Endothelial cell (in vitro differentiated cells): ENCODE measurements at regions not wholly inside any gene's neighbourhood (a gene's known extent, or its start where the extent isn't known, plus 50 kb on each side); places are given as distances from the start of the nearest gene placed in this dataset.

Experiments used
- DNase-seq: peaks from one replicate; pipeline ENCODE4 v3.0.0; 2021; ENCODE audit warnings: low spot score
- H3K27ac Mint-ChIP-seq: one replicate; pipeline ENCODE4 v1.8.0; 2021; ENCODE audit warnings: mixed read lengths, inconsistent platforms; ENCODE audit not compliant: unreplicated experiment
- H3K27me3 Mint-ChIP-seq: one replicate; pipeline ENCODE4 v1.8.0; 2021; ENCODE audit warnings: mild to moderate bottlenecking, moderate library complexity, mixed read lengths, inconsistent platforms; ENCODE audit not compliant: unreplicated experiment
- H3K36me3 Mint-ChIP-seq: one replicate; pipeline ENCODE4 v1.8.0; 2021; ENCODE audit warnings: mild to moderate bottlenecking, low read depth, mixed read lengths, inconsistent platforms; ENCODE audit not compliant: unreplicated experiment
- H3K4me1 Mint-ChIP-seq: one replicate; pipeline ENCODE4 v1.8.0; 2021; ENCODE audit warnings: mild to moderate bottlenecking, mixed read lengths, inconsistent platforms; ENCODE audit not compliant: unreplicated experiment
- H3K4me3 Mint-ChIP-seq: one replicate; pipeline ENCODE4 v1.8.0; 2021; ENCODE audit warnings: mild to moderate bottlenecking, mixed read lengths, inconsistent platforms; ENCODE audit not compliant: unreplicated experiment
- H3K9me3 Mint-ChIP-seq: one replicate; pipeline ENCODE4 v1.8.0; 2021; ENCODE audit warnings: mixed read lengths, inconsistent platforms; ENCODE audit not compliant: unreplicated experiment
- TF ChIP-seq, protein P1 (sequence below): fragments of 200-600 bp; sonication (generic); IDR thresholded peaks from one replicate; pipeline ENCODE4 v1.5.0; 2021; ENCODE audit warnings: antibody characterized with exemption; ENCODE audit not compliant: unreplicated experiment

GRCh38 chr6:48016020-48016755 lies 94.8 kb downstream of the PTCHD4 start:
- TF ChIP-seq, protein P1, sequence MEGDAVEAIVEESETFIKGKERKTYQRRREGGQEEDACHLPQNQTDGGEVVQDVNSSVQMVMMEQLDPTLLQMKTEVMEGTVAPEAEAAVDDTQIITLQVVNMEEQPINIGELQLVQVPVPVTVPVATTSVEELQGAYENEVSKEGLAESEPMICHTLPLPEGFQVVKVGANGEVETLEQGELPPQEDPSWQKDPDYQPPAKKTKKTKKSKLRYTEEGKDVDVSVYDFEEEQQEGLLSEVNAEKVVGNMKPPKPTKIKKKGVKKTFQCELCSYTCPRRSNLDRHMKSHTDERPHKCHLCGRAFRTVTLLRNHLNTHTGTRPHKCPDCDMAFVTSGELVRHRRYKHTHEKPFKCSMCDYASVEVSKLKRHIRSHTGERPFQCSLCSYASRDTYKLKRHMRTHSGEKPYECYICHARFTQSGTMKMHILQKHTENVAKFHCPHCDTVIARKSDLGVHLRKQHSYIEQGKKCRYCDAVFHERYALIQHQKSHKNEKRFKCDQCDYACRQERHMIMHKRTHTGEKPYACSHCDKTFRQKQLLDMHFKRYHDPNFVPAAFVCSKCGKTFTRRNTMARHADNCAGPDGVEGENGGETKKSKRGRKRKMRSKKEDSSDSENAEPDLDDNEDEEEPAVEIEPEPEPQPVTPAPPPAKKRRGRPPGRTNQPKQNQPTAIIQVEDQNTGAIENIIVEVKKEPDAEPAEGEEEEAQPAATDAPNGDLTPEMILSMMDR = no peak
- H3K9me3 Mint-ChIP-seq = no peaks in the 10 kb centered on the region
- no peak overlapping the region for H3K27ac Mint-ChIP-seq
- H3K4me1 Mint-ChIP-seq = no peaks in the 10 kb centered on the region
- peaks cover 4% of the 10 kb centered on the region for H3K27me3 Mint-ChIP-seq
- peaks cover 13% of the 10 kb centered on the region for H3K36me3 Mint-ChIP-seq
- H3K4me3 Mint-ChIP-seq = no peak overlapping the region
- DNase-seq = no peak

DNA sequence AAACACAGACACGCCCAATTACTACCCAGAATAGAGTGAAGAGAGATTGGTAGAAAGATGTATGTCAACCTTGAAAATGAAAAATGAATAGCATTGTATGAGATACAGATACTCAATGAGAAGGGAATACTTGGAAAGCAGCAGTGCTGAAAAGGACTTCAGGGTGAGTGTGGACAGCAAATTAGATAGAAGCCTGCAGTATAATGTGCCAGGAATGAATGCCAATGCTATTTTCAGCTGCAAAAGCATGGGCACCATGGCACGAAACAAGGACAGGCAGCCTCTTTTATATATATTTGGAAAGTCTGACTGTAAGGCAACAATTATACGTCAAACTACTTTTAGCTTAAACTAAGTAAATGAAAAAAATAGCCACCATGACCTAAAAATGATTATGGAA lies 118.2 kb downstream of the PTCHD4 start:
- no peaks in the 10 kb centered on the region for H3K9me3 Mint-ChIP-seq
- H3K27ac Mint-ChIP-seq = no peak overlapping the region
- no peak overlapping the region for H3K4me3 Mint-ChIP-seq
- H3K27me3 Mint-ChIP-seq = peaks cover 1% of the 10 kb centered on the region
- TF ChIP-seq, protein P1 = no peak
- peaks cover 43% of the 10 kb centered on the region for H3K36me3 Mint-ChIP-seq
- DNase-seq = no peak
- no peaks in the 10 kb centered on the region for H3K4me1 Mint-ChIP-seq

DNA sequence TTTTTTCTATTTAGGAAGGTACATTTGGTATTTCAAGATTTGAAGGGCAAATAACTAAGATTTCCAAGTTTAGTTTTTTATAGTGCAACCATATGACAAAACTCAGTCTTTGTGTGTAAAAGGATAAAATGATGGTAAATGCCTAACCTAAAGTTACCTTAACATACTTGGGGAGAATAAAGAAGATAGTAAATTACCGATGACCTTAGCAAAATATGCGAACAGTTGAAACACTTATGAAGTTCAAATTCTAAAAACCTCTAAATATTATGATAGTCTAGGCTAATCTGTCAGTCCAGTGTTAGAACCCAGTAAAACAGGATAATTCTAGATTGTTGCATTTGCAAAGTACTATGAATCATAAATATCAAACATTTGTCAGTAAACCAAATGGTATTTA lies 127.5 kb downstream of the PTCHD4 start:
- TF ChIP-seq, protein P1 = no peak
- peaks cover 4% of the 10 kb centered on the region for H3K36me3 Mint-ChIP-seq
- no peaks in the 10 kb centered on the region for H3K27me3 Mint-ChIP-seq
- H3K4me1 Mint-ChIP-seq = peaks cover under 1% of the 10 kb centered on the region
- no peak overlapping the region for H3K27ac Mint-ChIP-seq
- H3K9me3 Mint-ChIP-seq = no peaks in the 10 kb centered on the region
- no peak for DNase-seq
- H3K4me3 Mint-ChIP-seq = no peak overlapping the region

DNA sequence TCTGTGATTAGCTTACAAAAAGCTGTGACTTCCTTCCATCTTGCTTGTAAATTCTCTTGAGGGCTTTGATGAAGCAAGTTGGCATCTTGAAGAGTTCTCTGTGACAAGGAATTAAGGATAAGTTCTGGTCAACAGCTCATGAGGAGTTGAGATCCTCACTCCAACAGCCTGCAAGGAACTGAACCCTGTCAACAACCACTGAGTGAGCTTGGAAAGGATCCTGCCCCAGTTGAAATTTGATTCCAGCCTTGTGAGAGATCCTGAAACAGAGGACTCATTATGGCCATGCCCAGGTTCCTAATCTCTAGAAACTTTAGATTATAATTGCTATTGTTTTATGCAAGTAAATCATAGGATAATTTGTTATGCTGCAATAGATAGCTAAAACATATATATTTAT lies 133.7 kb downstream of the PTCHD4 start:
- Mint-ChIP-seq H3K27ac (no peak overlapping the region), H3K9me3 (no peaks in the 10 kb centered on the region), H3K4me3 (no peak overlapping the region), H3K27me3 (no peaks in the 10 kb centered on the region), H3K36me3 (no peaks in the 10 kb centered on the region), H3K4me1 (peaks cover 2% of the 10 kb centered on the region)
- TF ChIP-seq, protein P1 = no peak
- DNase-seq = no peak

GRCh38 chr6:47974106-47974505 lies 136.9 kb downstream of the PTCHD4 start:
- Mint-ChIP-seq H3K27me3 (peaks cover 2% of the 10 kb centered on the region), H3K27ac (no peak overlapping the region), H3K4me1 (peaks cover 28% of the 10 kb centered on the region), H3K36me3 (no peaks in the 10 kb centered on the region), H3K9me3 (no peaks in the 10 kb centered on the region), H3K4me3 (no peak overlapping the region)
- TF ChIP-seq, protein P1 = no peak
- DNase-seq = no peak
